Body of pancreas (tissue), 4 donors: ENCODE measurements at regions not wholly inside any gene's neighbourhood (a gene's known extent, or its start where the extent isn't known, plus 50 kb on each side); places are given as distances from the start of the nearest gene placed in this dataset.

Source experiments
- POLR2A ChIP-seq, 3 donors: fragments of 450-650 bp; IDR thresholded peaks; one replicate each; pipeline ENCODE4 v1.6.1; 2016; ENCODE audit warnings: antibody characterized with exemption in 3 of 3, mild to moderate bottlenecking in 2 of 3
- TF ChIP-seq, protein P1 (sequence below), 7 experiments: fragments of 450-650 bp in 4 of 7; fragments of 200-600 bp in 3 of 7; sonication (generic) in 3 of 7; IDR thresholded peaks; one replicate each; pipeline ENCODE4 v1.5.1; 2016 to 2019; ENCODE audit warnings: antibody characterized with exemption in 7 of 7

DNA sequence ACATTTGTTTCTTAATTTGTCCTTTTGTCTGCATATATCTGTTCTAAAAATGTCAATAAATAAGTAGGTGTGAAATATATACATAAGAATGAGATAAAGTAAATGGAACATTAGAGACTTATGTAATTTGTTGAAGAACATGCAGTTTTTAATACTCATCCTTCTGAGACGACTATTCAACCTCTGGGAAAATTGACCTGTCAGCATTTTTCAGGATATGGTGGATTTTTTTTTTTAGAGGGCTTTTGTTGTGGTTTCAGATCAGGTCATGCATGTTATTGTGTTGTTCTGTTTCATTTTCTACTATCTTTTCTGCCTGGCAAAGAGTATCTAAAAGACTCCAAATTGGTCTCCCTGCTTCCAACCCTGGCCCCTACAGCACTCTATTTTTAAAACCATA is 97.3 kb downstream of the PCDH7 start:
- TF ChIP-seq, protein P1, sequence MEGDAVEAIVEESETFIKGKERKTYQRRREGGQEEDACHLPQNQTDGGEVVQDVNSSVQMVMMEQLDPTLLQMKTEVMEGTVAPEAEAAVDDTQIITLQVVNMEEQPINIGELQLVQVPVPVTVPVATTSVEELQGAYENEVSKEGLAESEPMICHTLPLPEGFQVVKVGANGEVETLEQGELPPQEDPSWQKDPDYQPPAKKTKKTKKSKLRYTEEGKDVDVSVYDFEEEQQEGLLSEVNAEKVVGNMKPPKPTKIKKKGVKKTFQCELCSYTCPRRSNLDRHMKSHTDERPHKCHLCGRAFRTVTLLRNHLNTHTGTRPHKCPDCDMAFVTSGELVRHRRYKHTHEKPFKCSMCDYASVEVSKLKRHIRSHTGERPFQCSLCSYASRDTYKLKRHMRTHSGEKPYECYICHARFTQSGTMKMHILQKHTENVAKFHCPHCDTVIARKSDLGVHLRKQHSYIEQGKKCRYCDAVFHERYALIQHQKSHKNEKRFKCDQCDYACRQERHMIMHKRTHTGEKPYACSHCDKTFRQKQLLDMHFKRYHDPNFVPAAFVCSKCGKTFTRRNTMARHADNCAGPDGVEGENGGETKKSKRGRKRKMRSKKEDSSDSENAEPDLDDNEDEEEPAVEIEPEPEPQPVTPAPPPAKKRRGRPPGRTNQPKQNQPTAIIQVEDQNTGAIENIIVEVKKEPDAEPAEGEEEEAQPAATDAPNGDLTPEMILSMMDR (IDR thresholded peaks at IDR 0.05): no peak
- TF ChIP-seq POLR2A (IDR thresholded peaks at IDR 0.05): no peak
